IPS-20b (cell line): ENCODE measurements at regions not wholly inside any gene's neighbourhood (a gene's known extent, or its start where the extent isn't known, plus 50 kb on each side); places are given as distances from the start of the nearest gene placed in this dataset.

Experiments used
- H3K27ac ChIP-seq: one replicate; pipeline ENCODE4 v1.5.1; 2013; ENCODE audit warnings: low read length
- H3K27me3 ChIP-seq: 2 replicates; pipeline ENCODE4 v1.6.1; 2013; ENCODE audit warnings: mild to moderate bottlenecking, low read length, inconsistent platforms; ENCODE audit not compliant: insufficient read depth
- H3K36me3 ChIP-seq: 2 replicates; pipeline ENCODE4 v1.6.1; 2013; ENCODE audit warnings: low read depth, mild to moderate bottlenecking, inconsistent platforms, low read length, moderate library complexity; ENCODE audit not compliant: insufficient read depth
- H3K4me1 ChIP-seq: 2 replicates; pipeline ENCODE4 v1.6.1; 2013; ENCODE audit warnings: mild to moderate bottlenecking, control low read depth, inconsistent platforms, low read length, moderate library complexity; ENCODE audit not compliant: insufficient read depth
- H3K4me3 ChIP-seq: 2 replicates; pipeline ENCODE4 v1.5.1; 2013; ENCODE audit warnings: mild to moderate bottlenecking, low read length, inconsistent platforms
- H3K9ac ChIP-seq: 2 replicates; pipeline ENCODE4 v1.6.1; 2013; ENCODE audit warnings: low read depth, mild to moderate bottlenecking, inconsistent platforms, low read length, moderate library complexity
- H3K9me3 ChIP-seq: 2 replicates; pipeline ENCODE4 v1.6.1; 2013; ENCODE audit warnings: mild to moderate bottlenecking, low read depth, low read length, inconsistent platforms; ENCODE audit not compliant: insufficient read depth

GRCh38 chr18:44590956-44591670, 89.6 kb upstream of the SETBP1 start:
- no peak overlapping the region for H3K4me3 ChIP-seq
- H3K27ac ChIP-seq: no peak overlapping the region
- H3K4me1 ChIP-seq: peaks cover 3% of the 10 kb centered on the region; the same call in 1 of the 2 replicates
- no peaks in the 10 kb centered on the region for H3K36me3 ChIP-seq
- no peaks in the 10 kb centered on the region for H3K27me3 ChIP-seq
- no peaks in the 10 kb centered on the region for H3K9me3 ChIP-seq
- H3K9ac ChIP-seq: no peak overlapping the region

DNA sequence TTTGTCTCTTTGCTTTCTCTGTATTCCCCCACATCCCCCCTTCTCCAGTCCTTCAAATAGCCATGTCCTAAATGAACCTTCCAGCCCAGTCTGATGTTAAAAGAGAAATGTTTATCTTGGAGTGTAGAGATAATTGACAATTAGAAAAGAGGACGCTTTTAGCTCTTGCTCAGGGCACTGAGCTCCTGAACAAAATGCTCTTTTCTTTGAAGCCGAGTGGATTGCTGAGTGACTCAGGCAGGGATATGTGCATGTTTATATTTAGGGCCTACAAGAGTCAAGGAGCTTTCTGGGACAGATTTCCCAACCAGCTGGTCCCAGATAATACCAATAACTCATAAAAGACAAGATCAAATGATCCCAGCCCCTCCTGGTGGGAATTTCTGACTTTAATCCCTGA, 88.0 kb upstream of the SETBP1 start:
- H3K9ac ChIP-seq: no peak overlapping the region
- H3K27me3 ChIP-seq: no peaks in the 10 kb centered on the region
- H3K4me3 ChIP-seq: no peak overlapping the region
- no peaks in the 10 kb centered on the region for H3K9me3 ChIP-seq
- H3K36me3 ChIP-seq: no peaks in the 10 kb centered on the region
- H3K27ac ChIP-seq: no peak overlapping the region
- H3K4me1 ChIP-seq: peaks cover 3% of the 10 kb centered on the region; the same call in 1 of the 2 replicates

DNA sequence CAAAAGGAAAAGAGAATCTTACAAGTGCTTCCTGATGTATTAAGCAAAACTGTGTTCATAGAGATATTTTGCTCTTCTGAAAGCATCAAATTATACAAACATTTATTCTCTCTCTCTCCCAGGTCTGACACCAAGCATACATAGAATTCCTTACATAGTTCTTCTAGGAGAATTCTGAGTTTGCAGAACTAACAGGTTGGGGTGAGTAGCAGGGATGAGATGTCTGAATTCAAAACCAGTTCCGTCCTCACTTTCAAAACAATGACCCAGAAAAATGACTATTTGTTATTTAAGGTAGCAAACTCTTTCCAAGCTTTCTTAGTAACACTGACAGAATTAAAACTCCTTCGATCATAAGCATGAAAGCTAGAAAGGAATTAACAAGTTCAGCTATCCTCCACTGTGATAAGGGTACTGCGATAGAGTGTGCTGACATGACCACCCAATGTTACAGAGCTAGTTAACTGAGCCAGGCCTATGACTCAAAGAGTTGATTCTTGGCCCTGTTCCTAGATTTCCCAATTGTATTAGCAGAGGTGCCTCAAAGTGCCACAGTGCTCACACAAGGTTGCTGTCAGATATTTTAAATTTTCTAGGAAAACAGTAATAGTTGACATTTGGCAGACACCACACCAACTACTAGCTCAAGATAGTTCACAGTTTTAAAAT, 85.8 kb upstream of the SETBP1 start:
- Histone ChIP-seq H3K36me3 (no peaks in the 10 kb centered on the region), H3K9ac (no peak overlapping the region), H3K4me3 (no peak overlapping the region), H3K9me3 (no peaks in the 10 kb centered on the region), H3K27me3 (no peaks in the 10 kb centered on the region), H3K27ac (no peak overlapping the region), H3K4me1 (peaks cover 3% of the 10 kb centered on the region; the same call in 1 of the 2 replicates)

GRCh38 chr18:44597797-44598196, 82.9 kb upstream of the SETBP1 start:
- Histone ChIP-seq H3K4me3 (no peak overlapping the region), H3K9me3 (no peaks in the 10 kb centered on the region), H3K27ac (no peak overlapping the region), H3K9ac (no peak overlapping the region), H3K27me3 (no peaks in the 10 kb centered on the region), H3K4me1 (peaks cover 3% of the 10 kb centered on the region; the same call in 1 of the 2 replicates), H3K36me3 (no peaks in the 10 kb centered on the region)

DNA sequence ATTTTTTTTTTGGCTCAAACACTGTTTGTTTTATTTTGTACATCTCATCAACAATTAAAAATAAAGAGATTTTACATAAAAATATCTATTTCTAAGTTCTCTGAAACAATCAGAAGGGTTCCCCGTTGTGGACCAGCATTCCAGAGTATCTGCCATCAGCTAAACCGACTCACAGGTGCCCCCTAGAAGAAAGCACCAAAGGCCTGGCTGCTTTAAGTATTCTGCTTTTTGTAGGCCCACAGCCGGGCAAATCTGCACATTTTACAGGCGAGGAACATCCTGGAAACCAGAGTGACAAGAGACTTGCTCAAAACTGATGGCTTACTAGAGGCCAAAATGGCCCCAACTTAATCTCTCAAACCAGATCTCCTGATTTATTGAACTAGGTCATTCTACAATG, 82.2 kb upstream of the SETBP1 start:
- no peaks in the 10 kb centered on the region for H3K36me3 ChIP-seq
- no peak overlapping the region for H3K4me3 ChIP-seq
- no peak overlapping the region for H3K27ac ChIP-seq
- no peaks in the 10 kb centered on the region for H3K27me3 ChIP-seq
- no peaks in the 10 kb centered on the region for H3K9me3 ChIP-seq
- peaks cover 3% of the 10 kb centered on the region; the same call in 1 of the 2 replicates for H3K4me1 ChIP-seq
- no peak overlapping the region for H3K9ac ChIP-seq

DNA sequence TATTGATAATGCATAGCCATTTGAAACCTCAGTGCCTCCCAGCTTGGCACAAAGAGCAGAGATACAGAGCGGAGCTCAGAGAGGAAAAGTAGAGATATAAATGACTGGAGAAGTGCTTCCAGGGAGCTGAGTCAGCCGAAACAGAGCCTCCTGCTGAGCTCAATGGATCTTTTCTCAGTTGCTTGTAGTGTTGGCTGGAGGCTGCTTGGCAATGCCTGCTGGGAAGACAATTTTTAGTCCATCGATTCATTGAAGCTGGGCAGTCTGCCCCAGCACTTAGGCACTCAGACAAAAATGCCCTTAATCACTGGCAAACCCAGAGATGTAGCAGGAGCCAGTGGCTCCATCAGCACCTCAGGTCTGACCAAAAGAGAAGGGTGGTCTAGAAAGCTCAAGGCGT, 81.3 kb upstream of the SETBP1 start:
- Histone ChIP-seq H3K4me3 (no peak overlapping the region), H3K9ac (no peak overlapping the region)

DNA sequence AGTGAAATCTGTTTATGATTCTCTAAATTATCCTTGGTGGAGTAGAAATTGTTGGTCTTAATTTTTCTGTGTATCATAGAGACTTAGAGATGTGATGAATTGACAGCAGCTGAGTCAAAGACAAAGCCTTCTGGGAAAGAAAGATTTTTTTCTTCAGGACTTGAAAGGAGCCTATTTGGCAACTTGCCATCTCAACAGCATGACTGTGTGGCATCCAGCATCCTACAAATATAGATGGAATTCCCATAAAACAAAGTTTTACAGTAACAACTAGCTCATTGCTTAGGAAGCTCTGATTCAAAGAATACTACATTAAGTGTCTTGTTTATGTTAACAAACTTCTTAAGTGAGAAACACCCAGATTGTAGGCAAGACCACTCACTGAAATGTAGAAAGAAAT, 79.2 kb upstream of the SETBP1 start:
- no peak overlapping the region for H3K27ac ChIP-seq
- no peak overlapping the region for H3K9ac ChIP-seq
- no peak overlapping the region for H3K4me3 ChIP-seq
- H3K27me3 ChIP-seq: no peaks in the 10 kb centered on the region
- H3K9me3 ChIP-seq: no peaks in the 10 kb centered on the region
- peaks cover 1% of the 10 kb centered on the region; the same call in 1 of the 2 replicates for H3K4me1 ChIP-seq
- no peaks in the 10 kb centered on the region for H3K36me3 ChIP-seq

More for the DNA sequence above, 81.3 kb upstream of the SETBP1 start:
- Histone ChIP-seq H3K27ac (no peak overlapping the region), H3K36me3 (no peaks in the 10 kb centered on the region), H3K9me3 (no peaks in the 10 kb centered on the region), H3K4me1 (peaks cover 3% of the 10 kb centered on the region; the same call in 1 of the 2 replicates), H3K27me3 (no peaks in the 10 kb centered on the region)

DNA sequence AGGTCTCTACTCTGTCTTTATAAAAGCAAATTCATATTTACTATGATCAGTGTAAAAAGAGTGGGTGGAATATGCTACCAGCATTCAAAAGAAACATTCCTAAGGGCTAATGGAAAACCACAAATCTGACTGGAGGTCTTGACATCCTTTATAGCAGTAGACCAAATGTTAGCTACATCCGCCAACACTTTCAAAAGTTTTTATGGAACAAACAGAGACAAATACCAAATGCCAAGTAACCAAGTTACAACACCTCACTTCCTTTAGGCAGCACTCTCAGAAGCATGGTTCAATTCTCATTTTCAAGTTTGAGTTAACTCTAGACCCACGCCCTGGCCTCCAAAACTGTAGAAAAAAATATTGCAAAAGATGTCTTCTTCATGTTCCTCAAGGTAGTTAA, 78.3 kb upstream of the SETBP1 start:
- Histone ChIP-seq H3K9me3 (no peaks in the 10 kb centered on the region), H3K36me3 (no peaks in the 10 kb centered on the region), H3K27ac (no peak overlapping the region), H3K4me3 (no peak overlapping the region), H3K4me1 (peaks cover 3% of the 10 kb centered on the region; the same call in 1 of the 2 replicates), H3K9ac (no peak overlapping the region), H3K27me3 (no peaks in the 10 kb centered on the region)

- no peak overlapping the region for H3K4me3 ChIP-seq
- no peaks in the 10 kb centered on the region for H3K27me3 ChIP-seq
- H3K9me3 ChIP-seq: no peaks in the 10 kb centered on the region
- H3K4me1 ChIP-seq: peaks cover 3% of the 10 kb centered on the region; the same call in 1 of the 2 replicates
- H3K36me3 ChIP-seq: no peaks in the 10 kb centered on the region
- H3K9ac ChIP-seq: no peak overlapping the region
- no peak overlapping the region for H3K27ac ChIP-seq
Observed at GRCh38 chr18:44602845-44603244, 77.8 kb upstream of the SETBP1 start.

DNA sequence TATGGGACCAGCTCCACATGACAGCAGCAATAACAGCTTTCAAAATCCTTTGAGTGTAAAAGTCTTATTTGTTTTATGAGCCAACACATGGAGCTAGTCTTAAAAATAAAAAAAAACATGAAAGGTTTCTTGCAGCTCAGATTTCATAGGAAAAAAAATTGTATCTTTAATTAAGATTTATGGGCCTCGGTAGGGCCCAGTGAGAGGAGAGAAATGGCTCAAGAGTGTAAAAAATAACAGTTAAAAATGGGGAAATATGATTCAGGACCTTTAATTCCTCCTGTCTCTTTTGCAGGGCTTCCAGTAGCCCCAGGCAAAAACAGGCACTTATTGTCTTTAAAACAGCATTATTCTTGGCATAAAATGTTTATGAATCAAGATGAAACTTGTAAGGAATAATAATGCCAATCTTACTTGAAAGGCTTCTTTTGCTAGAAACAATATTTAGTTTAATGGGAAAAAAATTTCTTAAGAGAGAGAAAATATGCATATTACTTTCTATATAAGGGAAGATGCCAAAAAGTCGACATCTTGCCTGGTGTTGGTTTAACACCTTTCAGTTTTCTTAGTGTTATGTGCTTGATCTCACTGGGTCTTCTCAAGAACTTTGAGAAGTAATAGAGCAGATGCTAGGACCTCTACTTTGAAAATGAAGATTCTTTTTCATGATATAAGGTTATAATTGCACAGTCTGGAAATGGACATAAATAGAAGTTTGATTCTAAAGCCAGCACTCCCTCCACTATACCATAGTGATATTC, 71.3 kb upstream of the SETBP1 start:
- Histone ChIP-seq H3K4me3 (no peak overlapping the region), H3K9me3 (no peaks in the 10 kb centered on the region), H3K27ac (no peak overlapping the region), H3K4me1 (peaks cover 3% of the 10 kb centered on the region; the same call in 1 of the 2 replicates), H3K9ac (no peak overlapping the region), H3K36me3 (no peaks in the 10 kb centered on the region), H3K27me3 (no peaks in the 10 kb centered on the region)

- no peak overlapping the region for H3K4me3 ChIP-seq
- H3K9me3 ChIP-seq: peaks cover 3% of the 10 kb centered on the region; the same call in 1 of the 2 replicates
- no peak overlapping the region for H3K27ac ChIP-seq
Observed at GRCh38 chr18:44620812-44621211, 59.9 kb upstream of the SETBP1 start.

More at GRCh38 chr18:44620812-44621211, 59.9 kb upstream of the SETBP1 start:
- H3K27me3 ChIP-seq: no peaks in the 10 kb centered on the region
- H3K36me3 ChIP-seq: no peaks in the 10 kb centered on the region
- no peak overlapping the region for H3K9ac ChIP-seq
- H3K4me1 ChIP-seq: peaks cover 7% of the 10 kb centered on the region; the same call in 1 of the 2 replicates
